EH (cell line): ENCODE measurements at regions not wholly inside any gene's neighbourhood (a gene's known extent, or its start where the extent isn't known, plus 50 kb on each side); places are given as distances from the start of the nearest gene placed in this dataset.
"Not testable (repeated sequence)": the region's sequence is repeated elsewhere in the genome, so short reads cannot be mapped to it uniquely, and the experiment has no call there.

Experiments used
- DNase-seq: peaks from one replicate; pipeline ENCODE4 v3.0.0-alpha.2; 2015; ENCODE audit warnings: low read depth

GRCh38 chr5:108696951-108697715 is 50.6 kb upstream of the FER start:
- DNase-seq, result no peak

DNA sequence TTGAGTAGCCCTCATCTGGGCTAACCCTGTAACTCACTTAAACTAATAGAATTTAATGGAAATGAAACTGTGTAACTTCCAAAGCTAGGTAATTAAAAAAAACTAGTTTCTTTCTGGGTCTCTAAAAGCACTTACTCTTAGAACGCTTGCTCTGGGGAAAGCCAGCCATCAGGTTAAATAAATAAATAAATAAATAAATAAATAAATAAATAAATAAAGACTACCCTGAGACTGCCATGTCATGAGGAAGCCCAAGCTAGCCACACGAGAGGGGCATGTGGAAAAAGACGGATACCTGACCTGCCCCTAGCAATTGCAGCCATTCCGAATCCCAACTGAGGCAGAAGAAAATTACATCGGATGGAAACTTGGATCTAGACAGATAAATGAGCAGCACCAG is 51.3 kb upstream of the FER start:
- DNase-seq, result no peak

DNA sequence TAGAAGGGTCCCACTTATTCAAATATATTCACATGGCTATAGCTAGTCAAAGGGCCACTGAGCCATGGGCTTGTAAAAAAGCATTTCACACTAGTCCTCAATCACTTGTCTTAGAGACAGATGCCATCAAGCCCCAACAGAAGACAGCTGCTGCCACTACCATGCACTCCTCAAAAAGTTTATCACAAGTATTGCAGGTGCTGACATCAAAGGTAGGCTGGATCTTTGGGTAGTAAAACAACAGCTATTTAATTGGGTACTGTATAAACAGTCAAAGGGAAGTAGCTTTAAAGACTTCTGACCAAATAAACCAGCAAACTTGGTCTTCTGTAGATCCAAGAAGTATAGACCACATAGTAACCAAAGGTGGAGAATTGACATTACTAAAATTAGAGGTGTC is 59.2 kb upstream of the FER start:
- no peak for DNase-seq

- peak; percentile 29 for DNase-seq
Observed at GRCh38 chr5:108687595-108688200, 60.0 kb upstream of the FER start.

GRCh38 chr5:108686676-108687075 is 61.0 kb upstream of the FER start:
- no peak for DNase-seq

- not testable (repeated sequence) for DNase-seq
Observed at GRCh38 chr5:108685448-108686216, 62.1 kb upstream of the FER start.

DNA sequence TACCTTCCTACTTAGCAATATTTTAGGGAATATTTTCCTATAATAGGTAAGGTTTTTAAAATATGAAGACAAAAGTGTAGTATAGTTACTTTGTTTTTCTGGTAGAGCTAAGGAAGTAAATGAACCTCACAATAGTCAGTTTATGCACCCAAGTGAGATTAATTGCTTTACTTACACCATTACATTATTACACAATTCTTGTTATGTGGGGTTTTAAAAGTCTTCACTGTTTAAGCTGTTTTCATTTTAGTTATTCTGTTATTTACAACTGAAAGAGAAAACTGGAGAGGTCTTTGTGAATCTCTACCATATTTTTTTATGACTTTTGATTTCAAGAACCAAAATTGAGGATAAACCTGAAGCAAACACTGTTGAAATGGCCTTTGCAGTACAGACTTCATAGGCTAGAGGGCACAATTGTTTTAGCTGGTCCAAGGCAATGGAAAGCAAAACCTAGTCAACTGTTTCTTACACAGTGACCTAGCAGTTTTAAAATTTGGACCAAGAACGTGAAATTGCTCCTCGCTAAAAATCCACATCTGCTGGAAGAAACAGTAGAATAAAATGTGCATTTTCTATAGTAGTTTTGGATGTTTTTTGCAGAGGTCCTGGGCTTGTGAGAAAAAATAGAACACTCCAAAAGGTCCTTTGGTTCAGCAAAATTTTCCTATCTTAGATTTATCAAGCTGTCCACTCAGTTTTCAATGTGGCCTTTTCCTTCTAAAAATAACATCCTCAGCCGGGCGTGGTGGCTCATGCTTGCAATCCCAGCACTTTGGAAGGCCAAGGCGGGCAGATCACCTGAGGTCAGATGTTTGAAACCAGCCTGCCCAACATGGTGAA is 66.4 kb upstream of the FER start:
- peak; percentile 68 for DNase-seq

- no peak for DNase-seq
Observed at GRCh38 chr5:108678091-108678490, 69.6 kb upstream of the FER start.

- no peak for DNase-seq
Observed at GRCh38 chr5:108675736-108676135, 72.0 kb upstream of the FER start.

DNA sequence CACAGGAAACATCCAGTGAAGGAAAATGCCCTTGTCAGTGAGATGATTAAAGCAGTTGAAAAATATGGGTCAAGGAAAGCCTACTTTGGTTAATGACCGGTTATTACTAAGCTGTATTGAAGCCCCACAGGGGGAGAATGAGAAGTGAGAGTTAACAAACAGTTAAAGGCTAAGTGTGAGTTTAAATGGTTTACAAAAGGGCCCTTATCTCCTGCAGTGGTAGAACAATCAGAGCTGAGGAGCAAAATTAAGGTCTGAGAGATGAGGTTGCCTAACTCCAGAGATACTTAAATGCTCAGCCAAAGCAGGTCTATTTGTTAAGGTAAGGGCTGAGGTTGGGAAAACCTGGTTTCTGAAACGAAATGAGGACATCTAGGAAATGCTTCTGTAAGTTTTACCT is 75.1 kb upstream of the FER start:
- no peak for DNase-seq

GRCh38 chr5:108670591-108671289 is 77.0 kb upstream of the FER start:
- DNase-seq, result no peak

GRCh38 chr5:108669462-108669861 is 78.2 kb upstream of the FER start:
- no peak for DNase-seq

GRCh38 chr5:108661590-108662219 is 86.0 kb upstream of the FER start:
- DNase-seq, result peak; percentile 37

DNA sequence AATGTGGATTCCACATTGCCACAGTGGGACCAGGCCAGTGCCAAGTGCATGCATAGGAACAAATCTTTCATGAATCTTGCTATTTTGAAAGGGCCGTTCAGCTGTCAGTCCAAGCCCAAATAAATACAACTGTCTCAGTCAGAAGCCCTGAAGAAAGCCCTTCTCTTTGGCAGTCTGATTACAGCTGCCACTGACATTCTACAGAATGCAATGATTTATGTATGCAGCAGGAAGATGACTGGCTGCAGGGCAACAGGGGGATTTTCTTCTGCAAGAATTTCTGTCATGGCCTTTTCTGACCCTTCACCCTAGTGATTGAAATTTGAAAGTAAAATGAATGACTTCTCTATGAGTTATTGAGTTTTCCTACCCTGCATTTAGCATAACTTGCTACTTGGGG is 86.7 kb upstream of the FER start:
- no peak for DNase-seq

GRCh38 chr5:108660291-108660690 is 87.4 kb upstream of the FER start:
- DNase-seq, result no peak

DNA sequence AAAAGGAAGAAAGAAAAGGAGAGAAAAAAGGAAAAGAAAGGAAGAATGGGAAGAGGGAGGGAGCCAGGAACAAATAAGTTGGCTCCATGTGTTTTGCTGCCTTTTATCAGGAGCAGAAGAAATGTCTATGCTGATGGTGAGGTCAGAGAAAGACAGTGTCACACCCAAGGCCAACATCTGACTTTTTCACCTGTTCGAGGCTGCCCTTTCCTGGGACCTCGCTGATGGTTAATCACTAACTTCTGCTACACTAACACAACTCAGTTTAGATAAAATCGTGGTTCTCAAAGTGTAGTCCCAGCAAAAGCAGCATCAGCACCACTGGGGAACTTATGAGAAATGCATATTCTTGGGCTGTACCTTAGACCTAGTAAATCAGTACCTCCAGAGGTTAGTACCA is 88.2 kb upstream of the FER start:
- DNase-seq, result no peak

- peak; percentile 33 for DNase-seq
Observed at GRCh38 chr5:108655750-108656450, 91.8 kb upstream of the FER start.

GRCh38 chr5:108654051-108654450 is 93.6 kb upstream of the FER start:
- DNase-seq, result peak; percentile 40

DNA sequence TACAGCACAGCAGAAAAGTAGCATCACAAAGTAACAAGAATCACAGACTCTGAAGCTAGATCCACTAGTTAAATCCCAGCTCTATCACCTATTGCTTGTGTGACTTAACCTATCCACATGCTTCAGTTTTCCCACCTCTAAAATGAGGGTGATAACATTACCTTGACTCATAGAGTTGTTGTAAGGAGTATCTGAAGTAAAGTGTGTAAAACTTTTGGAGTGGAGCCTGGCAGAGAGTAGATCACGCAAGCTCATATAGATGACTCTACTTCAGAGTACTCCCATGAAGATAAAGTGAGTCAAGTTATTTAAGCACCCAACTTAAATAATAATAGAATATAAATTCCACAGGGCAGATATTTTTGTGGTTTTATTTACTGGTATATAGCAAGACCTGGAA is 94.5 kb upstream of the FER start:
- no peak for DNase-seq

DNA sequence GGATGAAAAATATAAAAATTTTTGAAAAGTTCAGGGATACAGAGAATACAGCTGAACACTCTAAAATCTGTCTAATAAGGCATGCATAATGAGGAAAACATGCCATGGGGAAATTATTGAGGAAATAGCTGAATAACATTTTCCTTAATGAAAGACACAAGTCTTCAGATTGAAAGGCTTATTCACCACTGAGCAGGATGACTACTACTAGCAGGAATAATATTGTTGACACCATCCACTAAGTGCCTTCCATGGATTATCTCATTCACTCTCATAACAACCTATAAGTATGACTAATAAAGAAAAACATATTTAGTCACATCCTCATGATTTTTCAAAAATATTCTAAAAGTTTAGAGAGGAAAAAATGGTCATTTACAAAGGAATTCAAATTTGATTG is 96.7 kb upstream of the FER start:
- DNase-seq, result peak; percentile 73

- DNase-seq, result no peak
Observed at GRCh38 chr5:108649646-108650045, 98.1 kb upstream of the FER start.
